GM19463 (cell line): ENCODE measurements at regions not wholly inside any gene's neighbourhood (a gene's known extent, or its start where the extent isn't known, plus 50 kb on each side); places are given as distances from the start of the nearest gene placed in this dataset.
"Not testable (repeated sequence)": the region's sequence is repeated elsewhere in the genome, so short reads cannot be mapped to it uniquely, and the experiment has no call there.

ENCODE experiments used
- ATAC-seq: cut with Tn5 transposase; IDR thresholded peaks from one replicate; pipeline ENCODE4 v1.9.1; 2021; ENCODE audit warnings: mild to moderate bottlenecking, moderate library complexity; ENCODE audit not compliant: unreplicated experiment

DNA sequence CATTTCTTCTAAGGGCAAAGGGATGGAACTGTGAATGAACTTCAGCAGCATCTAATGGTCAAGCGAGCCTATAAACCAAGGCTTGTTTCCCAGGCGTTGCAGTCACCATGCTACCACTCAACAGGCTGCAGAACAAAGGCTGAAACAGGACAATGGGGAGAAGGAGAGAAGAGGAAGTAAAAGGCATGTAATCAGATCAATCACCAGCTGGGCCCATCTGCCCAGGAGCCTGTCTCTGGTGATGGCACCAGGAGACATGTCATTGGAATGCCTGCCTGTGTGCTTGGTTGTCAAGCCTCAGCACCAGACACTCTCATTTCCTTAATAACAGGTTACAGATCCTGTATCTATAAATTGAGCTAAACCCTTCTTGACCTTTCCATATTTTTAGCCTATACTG lies 81.7 kb upstream of the UMPS start:
- ATAC-seq: no peak

DNA sequence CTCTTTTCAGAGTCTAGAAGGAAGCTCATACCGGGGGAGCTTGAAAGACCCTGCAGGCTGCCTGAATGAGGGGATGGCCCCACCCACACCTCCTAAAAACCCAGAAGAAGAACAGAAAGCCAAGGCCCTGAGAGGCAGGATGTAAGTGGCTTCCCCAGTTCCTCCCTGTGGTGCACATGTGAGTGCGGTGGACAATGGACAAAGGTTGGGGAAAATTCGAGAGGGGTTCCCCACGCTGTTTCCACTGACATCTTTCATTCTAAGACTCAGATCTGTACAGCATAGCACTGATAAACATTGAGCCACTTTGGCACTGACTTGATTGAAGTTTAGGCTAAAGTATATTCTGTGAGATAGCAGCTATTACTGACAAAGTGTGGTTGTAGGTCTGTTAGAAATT lies 79.5 kb upstream of the UMPS start:
- ATAC-seq: peak; percentile 77

DNA sequence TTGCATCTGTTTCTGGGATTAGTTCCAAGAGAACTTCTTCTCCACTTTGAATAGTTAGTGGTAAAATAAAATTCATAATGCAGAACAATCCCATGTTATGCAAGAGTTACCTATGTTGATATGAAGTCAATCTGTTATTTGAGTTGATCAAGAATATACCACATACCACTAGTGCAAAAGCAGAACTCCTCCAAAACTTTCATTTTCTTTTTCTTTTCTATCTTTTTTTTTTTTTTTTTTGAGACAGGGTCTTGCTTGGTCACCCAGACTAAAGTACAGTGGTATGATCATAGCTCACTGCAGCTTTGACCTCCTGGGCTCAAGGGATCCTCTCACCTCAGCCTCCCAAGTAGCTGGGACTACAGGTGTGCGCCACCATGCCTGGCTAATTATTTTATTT lies 78.8 kb upstream of the UMPS start:
- ATAC-seq: not testable (repeated sequence)

DNA sequence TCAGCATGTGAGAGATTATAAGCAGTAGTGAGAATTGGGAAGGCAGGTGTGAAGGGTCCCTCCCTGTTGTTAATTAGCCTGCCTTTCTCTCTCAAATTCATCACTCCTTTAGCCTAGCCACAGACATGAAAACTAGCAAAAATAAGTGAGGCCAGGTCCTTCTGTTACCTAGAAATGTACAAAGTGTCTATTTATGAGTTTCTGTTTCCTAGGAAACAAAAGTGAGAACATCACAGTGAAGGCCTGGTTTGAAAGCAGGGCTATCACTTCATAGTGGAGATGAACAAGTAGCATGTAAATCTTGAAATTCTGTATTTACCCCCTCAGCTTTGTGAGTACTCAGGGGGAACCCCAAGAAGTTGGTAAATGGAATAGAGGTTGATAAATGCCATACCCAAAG lies 78.2 kb upstream of the UMPS start:
- ATAC-seq: no peak

DNA sequence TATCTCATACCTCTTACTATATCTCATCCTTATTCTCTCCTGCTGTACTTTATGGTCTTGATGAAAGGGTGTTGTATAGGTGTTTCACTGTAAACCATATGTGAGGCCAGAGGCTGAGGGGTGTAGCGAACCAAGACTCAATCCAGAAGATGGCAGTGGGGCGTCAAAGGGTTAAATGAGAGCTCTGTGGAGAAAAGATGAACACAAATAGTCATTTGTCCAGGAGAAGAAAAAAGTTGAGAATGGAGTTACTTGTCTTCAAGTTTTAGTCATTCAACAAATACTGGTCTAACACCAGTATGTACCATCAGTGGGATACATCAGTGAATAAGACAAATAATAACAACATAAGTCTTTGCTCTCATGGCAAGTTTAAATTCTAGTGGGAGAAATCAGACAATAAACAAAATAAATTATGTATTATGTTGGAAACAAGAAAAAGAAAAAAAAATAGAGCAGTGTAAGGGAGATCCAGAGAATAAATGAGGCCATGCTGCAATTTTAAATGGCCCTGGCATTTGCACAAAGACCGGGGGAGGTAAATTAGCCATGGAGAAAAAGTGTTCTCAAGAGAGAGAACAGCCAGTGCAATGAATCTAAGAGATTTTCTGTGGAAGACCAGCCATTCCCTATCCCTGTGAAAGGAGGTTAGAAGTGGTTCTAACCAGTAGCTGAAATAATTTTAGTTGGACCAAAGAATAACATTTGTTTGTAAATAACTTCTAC lies 77.0 kb upstream of the UMPS start:
- no peak for ATAC-seq

DNA sequence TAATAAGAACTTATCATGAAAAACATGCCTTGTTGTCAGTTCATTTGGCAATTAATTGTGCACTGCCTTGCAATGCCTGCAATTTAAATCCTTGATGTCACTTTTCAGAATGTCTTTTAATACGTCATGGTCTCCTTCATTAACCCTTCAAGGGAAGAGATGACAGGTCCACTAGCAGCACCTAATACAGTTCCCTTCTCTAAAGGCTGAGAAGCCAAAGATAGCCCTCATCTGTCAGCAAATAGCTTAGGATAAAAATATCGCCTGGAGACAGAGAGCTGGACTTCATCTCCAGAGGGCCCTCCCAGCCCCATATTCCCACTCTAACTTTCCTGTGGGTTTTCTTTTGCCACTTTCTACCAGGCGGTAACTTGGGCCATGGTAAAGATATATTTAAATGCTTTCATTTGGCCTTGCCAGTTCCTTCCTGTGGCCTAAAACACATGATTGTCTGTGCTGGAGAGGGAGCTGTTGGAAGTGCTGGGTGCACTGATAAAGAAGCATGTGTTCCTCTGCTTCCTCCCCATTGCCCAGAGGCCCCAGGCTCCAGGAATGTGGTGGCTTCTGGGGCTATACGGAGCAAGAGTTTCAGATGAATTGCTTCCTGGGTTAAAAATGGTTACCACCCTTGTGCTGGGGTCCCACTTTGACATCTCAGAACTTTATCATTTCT lies 76.3 kb upstream of the UMPS start:
- ATAC-seq: no peak

DNA sequence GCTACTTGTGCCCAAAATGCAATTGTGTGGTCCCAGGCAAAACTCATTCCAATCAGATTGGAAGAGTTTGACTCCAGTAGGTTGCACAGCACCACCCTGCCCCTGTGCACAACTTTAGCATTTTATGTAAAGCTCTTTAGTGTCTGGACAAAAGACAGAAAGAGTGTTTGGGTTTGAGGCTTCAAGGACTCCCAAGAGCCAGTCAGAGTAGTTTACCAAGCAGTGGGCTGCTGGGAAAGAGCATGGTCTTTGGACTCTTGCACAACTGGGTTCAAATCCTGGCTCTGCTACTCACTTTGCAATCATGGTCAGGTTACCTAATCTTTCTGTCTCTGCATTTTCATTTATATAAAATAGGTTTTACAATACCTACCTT lies 75.8 kb upstream of the UMPS start:
- ATAC-seq: no peak

DNA sequence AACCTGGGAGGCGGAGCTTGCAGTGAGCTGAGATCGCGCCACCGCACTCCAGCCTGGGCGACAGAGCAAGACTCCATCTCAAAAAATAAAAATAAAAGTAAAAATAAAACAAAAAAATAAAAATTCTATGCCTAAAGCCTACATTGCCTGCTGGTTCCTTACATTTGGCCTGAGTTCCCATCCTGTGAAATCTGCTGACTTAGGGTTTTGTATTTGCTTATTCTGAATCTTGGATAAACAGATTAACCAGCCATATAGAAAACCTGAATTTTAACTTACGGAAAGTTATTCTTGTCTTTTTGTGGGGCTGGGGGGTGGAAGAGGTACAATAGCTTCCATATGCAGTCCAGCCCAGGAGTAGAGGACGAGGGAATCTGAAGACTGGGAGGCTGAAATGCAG lies 73.7 kb upstream of the UMPS start:
- ATAC-seq: no peak

DNA sequence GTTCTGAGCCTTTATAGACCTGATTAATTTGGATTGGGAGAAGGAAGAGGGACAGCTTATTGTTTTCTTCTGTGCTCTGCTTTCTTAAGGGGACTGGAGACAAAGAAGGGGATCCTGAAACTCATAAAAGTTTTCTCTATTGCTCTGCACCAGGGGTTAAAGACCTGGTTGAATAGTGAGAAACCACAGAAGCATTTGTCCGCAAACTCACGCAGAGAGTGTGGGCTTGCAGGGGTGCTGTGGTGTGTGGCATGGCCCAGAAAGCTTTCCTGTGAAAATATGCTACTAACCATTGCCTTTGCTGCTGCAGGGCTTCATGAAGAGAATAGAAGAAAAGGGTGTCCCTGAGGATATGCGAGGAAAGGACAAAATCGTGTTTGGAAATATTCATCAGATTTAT lies 73.1 kb upstream of the UMPS start:
- ATAC-seq: no peak

DNA sequence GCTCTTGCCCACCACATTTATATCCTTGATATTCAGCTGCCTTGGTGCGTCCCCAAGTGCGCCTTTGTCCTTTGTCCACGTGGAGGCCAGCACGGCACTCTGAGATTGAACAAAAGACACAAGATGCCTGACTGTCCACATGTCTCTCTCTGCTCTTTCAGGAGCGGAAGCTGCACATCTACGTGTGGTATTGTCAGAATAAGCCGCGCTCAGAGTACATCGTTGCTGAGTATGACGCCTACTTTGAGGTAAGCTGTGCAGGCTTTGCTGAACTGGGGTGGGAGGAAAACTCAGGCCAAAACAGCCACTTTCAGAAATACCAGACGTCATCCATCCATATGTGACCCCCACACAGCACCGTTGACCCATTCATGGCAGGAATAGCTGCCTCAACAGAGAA lies 72.0 kb upstream of the UMPS start:
- ATAC-seq: no peak

DNA sequence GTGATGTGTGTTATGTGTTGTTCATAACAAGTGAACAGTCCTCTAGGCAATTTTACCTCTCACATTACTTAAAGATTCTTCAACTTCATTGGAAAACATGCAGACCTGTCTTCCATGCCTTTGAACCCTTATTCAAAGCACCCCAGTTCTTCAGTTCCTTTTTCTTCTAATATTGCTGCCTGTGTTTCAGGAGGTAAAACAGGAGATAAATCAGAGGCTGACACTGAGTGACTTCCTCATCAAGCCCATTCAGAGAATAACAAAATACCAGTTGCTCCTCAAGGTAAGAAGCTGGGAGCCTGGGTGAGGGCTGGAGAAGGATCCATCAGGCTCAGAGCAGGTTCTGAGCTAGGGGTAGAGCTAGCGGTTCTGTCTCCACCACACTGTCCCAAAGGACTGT lies 71.1 kb upstream of the UMPS start:
- ATAC-seq: no peak

DNA sequence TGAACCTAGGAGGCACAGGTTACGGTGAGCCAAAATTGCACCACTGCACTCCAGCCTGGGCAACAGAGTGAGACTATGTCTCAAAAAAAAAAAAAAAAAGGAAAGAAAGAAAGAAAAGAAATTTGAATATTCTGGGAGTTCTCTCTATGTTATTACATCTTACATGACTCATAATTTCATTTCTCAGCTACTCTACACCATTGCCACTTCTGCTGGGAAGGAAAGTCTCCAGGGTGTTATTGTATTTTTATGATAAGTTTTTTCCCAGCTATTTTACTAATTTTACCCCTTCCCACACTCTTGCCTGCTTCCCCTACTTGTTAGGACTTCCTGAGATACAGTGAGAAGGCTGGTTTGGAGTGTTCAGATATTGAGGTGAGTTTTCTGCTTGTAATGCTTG lies 69.7 kb upstream of the UMPS start:
- no peak for ATAC-seq

DNA sequence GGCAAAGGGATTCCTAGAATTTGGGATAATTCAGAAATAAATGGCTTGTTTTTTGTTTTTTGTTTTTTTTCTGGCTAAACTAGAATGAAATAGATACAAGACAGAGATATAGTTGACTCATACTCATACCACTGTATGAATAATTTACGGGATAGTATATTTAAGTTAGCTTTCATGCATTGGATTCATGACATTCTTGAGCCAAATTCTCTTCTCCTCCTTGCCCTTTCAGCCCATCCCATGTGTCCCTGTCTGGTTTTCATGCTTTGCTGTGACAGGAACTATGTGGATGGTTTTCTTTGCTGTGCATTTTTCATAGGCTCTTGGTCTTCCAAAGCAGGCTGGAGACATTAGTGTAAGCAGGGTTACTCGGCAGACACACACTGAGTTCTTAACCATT lies 66.6 kb upstream of the UMPS start:
- ATAC-seq: no peak

DNA sequence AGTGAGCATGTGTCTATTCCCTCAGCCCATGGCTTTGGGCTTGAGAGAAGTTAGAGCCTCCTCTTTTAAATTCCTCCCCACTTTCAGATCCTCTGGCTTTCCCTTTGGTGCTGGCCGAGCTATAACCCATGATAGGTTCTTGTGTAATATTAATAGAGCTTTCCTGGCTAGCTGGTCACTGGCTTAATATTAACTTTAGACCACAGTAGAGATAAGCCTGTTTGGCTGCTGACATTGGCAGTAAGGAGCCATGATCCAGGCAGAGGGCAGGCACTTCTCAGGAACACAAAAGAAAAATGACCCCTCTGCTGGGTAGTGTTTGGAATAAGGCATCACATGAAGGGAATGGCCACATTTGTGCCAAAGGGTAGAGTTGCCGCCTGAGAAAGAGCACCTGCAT lies 65.4 kb upstream of the UMPS start:
- no peak for ATAC-seq

DNA sequence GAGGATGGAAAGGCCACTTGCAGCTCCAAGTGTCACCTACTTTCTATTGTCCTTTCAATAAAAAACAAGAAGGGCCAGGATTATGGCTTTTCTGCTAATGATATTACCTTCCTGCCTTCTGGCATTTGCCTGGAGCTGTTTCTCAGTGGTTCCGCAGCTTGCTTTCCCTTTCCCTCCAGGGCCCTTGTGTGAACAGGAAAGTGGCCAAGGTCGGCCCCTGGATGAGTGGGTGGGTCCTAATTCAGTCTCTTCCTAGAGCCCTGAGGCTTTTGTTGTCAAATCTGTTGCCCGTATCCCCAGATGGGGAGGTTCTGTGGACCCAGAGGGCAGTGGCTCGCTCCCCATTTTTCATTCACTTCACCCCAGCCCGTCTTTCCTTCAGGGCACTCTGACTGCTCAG lies 64.2 kb upstream of the UMPS start:
- no peak for ATAC-seq

DNA sequence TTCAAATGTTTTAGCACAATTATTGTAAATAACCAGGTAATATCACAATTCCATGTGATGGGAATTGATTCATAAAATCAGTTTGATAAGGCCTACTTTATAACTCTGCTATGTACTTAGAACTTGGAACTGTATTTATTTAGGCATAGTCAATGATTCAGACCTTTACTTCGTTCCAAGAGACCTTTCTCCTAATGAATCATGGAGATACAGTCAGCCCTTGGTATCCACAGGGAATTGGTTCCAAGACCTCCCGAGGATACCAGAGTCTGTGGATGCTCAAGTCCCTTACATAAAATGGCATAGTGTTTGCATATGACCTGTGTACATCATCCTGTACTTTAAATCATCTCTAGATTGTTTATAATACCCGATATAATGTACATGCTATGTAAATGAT lies 60.8 kb upstream of the UMPS start:
- ATAC-seq: no peak

DNA sequence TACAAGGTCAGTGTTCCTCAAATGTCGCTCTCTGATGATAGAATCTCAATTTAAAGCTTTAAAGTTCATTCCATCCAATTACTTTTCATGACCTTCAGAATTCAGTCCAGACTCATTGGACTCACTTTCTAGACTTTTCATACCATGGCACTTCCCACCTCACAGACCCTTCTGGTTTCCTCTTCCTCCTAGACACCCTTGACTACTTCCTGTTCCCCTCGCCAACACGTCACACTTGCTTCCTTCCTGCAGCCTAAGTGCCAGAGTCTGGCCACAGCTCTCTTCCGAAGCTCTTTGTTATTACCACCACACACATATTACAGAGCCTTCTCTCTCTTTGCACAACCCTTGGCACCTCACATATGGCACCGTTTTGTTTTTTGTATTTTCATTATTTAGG lies 59.1 kb upstream of the UMPS start:
- ATAC-seq: no peak

DNA sequence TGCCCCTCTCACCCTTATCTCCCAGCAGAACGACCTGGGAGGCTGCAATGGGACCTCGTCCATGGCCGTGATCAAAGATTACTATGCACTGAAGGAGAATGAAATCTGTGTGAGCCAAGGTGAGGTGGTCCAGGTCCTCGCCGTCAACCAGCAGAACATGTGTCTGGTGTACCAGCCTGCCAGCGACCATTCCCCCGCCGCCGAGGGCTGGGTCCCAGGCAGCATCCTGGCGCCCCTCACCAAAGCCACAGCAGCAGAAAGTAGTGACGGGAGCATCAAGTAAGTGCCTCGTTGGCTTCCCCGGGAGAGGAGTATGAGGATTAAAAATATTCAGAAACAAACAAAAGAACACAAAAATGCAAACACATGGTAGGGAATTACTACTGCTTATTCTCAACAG lies 55.9 kb upstream of the UMPS start:
- ATAC-seq: no peak

DNA sequence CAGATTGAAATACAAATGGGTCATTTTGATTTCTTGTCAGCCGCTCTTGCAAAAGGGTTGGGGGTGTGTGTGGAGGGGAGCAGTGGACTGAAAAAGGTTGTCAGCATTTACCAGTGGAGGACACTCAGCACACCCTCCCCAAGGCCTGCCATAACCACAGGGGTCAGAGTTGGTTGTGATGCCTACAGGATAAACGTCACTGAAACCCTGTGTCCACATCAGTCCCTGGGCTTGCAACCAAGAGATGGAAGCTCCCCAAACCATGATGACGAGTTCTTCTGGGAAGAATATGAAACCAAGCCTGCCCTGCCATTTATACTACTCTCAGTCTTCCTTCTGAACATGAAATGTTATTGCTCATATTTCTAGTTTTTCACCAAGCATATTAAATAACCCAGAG lies 54.0 kb upstream of the UMPS start:
- ATAC-seq: no peak

DNA sequence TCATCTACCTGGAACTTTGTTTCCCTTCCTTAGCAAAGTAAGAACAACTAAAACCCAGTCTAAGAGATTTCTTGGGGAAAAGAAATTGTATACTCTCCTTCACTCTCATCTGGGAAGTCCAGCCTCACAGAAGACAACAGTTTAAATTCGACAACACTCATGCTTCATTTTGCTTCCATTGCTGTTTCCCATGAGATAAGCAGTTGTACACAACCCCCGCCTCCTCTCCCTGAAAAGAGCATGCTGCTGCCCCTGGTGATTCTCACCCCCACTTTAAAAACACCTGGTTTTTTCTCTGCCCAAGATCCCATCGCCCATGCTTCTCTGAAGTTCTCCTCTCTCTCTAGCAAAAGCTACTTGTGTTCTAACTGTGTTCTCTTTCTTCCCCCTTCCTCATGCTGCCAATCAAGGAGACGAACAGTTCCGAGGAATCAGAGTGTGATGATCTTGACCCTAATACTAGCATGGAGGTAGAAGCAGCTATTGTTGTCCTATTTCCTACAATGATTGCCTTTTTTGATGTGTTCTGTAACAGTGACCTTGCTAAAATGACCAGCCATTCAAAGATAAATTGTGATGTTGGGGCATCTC lies 51.1 kb upstream of the UMPS start:
- no peak for ATAC-seq
